ENCODE measurements at regions not wholly inside any gene's neighbourhood (a gene's known extent, or its start where the extent isn't known, plus 50 kb on each side); places are given as distances from the start of the nearest gene placed in this dataset.

GRCh38 chr10:130578532-130579289, 442.5 kb downstream of the GLRX3 start:
- TF ChIP-seq CTCF (conservative IDR thresholded peaks at IDR 0.05; ENCODE audit: low read depth, low read length) (no peak), RAD21 (IDR thresholded peaks at IDR 0.05; ENCODE audit: low read length) (no peak), SMC3 (IDR thresholded peaks at IDR 0.05; ENCODE audit: low read depth, low read length) (no peak), BHLHE40 (IDR thresholded peaks at IDR 0.05; ENCODE audit: low read depth, low read length) (no peak), MAZ (IDR thresholded peaks at IDR 0.05; ENCODE audit: borderline replicate concordance, low read depth, low read length) (no peak), CEBPB (IDR thresholded peaks at IDR 0.05; ENCODE audit: low read depth, low read length) (no peak), POLR2A (IDR thresholded peaks at IDR 0.05; ENCODE audit: low read depth, low read length) (no peak), RFX5 (IDR thresholded peaks at IDR 0.05; ENCODE audit: low read depth, low read length) (no peak)
